ENCODE measurements at regions not wholly inside any gene's neighbourhood (a gene's known extent, or its start where the extent isn't known, plus 50 kb on each side); places are given as distances from the start of the nearest gene placed in this dataset.
"Not testable (repeated sequence)": the region's sequence is repeated elsewhere in the genome, so short reads cannot be mapped to it uniquely, and the experiment has no call there.

DNA sequence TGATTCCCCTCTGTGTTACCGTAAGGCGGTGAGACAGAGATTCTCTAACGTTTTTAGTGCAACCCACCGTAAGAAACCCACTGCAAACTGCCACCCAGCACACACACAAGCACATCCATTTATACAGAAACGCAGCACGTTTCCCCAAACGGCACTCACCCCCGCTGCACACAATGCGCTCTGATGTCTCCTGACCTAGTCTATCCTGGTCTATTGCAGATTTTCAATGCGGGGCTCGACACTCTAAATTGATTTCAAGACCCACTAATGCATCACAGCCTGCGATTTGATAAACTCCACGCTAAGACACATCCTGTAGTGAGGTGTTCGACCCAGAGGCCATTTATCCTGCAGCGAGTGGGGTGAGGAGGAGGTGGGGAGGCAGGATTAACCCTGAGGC, 63.7 kb upstream of the SULF2 start:
- Histone ChIP-seq H3K27me3 (ENCODE audit: insufficient read depth, low read length) (no peaks in the 10 kb centered on the region), H3K4me3 (ENCODE audit: low read length) (no peak overlapping the region), H3K27ac (ENCODE audit: low read depth, low read length) (no peak overlapping the region), H3K36me3 (ENCODE audit: insufficient read depth, low read length) (no peaks in the 10 kb centered on the region), H3K4me1 (ENCODE audit: insufficient read depth, low read length) (no peaks in the 10 kb centered on the region), H3K9ac (ENCODE audit: low read depth, low read length) (no peak overlapping the region), H3K9me3 (ENCODE audit: insufficient read depth, low read depth, low read length) (no peaks in the 10 kb centered on the region)
- WGBS: 95% methylated on average over 15 of the region's 15 CpGs

DNA sequence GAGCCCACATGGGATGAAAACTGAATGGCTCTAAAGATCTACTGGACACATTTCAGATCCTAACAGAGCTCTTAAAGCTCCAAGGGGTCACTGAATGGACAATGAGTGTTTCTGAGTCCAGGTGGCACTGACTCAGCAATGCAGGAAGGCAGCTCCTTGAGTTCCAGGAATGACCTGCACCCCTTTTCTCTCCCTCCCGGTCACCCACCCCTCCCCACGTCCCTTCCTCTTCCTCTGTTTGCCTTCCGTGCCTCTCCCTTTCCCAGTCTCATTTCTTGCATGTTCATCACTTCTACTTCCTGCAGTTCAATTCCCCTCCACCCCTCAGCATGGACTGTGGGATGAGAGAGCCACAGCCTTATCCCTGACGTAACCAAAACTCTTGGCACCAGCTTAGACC, 63.3 kb upstream of the SULF2 start:
- not testable (repeated sequence) for H3K36me3 ChIP-seq (ENCODE audit: insufficient read depth, low read length); H3K4me1 ChIP-seq (ENCODE audit: insufficient read depth, low read length); H3K4me3 ChIP-seq (ENCODE audit: low read length); H3K27ac ChIP-seq (ENCODE audit: low read depth, low read length); H3K27me3 ChIP-seq (ENCODE audit: insufficient read depth, low read length); H3K9me3 ChIP-seq (ENCODE audit: insufficient read depth, low read depth, low read length); H3K9ac ChIP-seq (ENCODE audit: low read depth, low read length)
- WGBS: 93% methylated on average over 4 of the region's 4 CpGs

DNA sequence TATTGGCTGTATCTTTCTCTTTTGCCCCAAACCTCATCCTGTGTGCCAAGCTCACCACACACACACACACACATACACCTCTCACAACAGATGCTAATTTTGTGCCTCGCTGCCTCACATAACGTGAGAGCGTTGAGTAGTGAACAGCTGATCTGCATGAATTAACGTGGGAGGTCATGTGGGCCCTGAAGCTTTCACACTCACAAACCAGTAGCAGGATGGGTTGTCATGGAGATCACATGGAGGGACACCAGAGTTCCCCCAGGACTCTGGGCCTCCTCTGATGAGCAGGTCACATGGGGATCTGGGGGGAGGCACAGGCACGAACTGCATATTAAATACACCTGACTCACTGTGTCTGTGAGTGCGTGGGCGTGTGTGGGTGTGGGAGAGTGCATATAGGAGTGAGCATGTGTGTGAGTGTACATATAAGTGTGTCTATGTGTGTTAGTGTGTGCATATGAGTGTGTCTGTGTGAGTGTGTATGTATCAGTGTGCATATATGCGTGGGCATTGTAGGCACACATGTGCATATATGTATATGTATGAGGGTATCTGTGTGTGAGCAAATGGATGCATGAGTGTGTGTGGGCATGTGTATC, 62.7 kb upstream of the SULF2 start:
- no peaks in the 10 kb centered on the region for H3K4me1 ChIP-seq (ENCODE audit: insufficient read depth, low read length)

DNA sequence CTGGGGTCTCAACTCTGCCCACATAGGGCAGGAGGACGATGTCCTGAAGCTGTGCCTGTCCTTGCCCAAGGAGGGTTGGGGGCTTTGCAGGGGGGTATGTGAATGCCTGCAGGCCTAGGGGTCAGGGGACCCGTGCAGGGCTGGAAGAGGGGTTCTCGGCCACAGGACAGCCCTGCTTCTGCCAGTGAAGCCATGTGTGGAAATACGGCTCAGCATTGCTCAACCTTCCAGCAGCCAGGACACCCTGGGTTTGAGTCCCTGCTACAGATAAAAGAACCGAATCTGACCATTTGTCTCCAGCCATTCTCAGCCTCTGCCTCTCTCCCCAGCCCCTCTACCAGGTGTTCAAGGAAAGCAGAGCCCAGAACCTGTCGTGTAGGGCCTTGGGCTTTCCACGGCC, 61.9 kb upstream of the SULF2 start:
- 87% methylated on average over 7 of the region's 7 CpGs for WGBS
- not testable (repeated sequence) for H3K4me1 ChIP-seq (ENCODE audit: insufficient read depth, low read length)

More for the DNA sequence above, 62.7 kb upstream of the SULF2 start:
- Histone ChIP-seq H3K9me3 (ENCODE audit: insufficient read depth, low read depth, low read length) (no peaks in the 10 kb centered on the region), H3K27ac (ENCODE audit: low read depth, low read length) (no peak overlapping the region), H3K27me3 (ENCODE audit: insufficient read depth, low read length) (no peaks in the 10 kb centered on the region), H3K9ac (ENCODE audit: low read depth, low read length) (no peak overlapping the region), H3K4me3 (ENCODE audit: low read length) (no peak overlapping the region), H3K36me3 (ENCODE audit: insufficient read depth, low read length) (no peaks in the 10 kb centered on the region)
- 87% methylated on average over 8 of the region's 8 CpGs for WGBS

DNA sequence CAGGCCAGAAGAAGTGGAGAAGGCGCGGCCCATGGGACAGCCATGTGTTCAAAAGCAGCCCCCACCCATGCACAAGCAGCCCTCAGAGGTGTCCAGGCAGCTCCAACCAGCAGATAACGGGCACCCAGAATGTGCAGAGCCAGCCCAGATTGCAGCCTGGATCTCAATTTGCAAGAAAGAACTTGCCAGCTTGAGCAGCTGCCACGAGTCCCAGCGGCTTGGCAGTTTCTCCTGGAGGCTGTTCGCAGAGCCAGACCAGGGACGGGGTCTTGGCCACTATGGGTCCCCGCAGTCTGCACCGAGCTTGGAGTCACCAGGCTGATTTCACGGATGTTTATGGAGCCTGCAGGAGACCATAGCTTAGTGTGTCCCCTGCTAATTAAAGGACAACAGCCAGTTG, 61.4 kb upstream of the SULF2 start:
- not testable (repeated sequence) for H3K27me3 ChIP-seq (ENCODE audit: insufficient read depth, low read length); H3K27ac ChIP-seq (ENCODE audit: low read depth, low read length); H3K36me3 ChIP-seq (ENCODE audit: insufficient read depth, low read length); H3K9ac ChIP-seq (ENCODE audit: low read depth, low read length); H3K9me3 ChIP-seq (ENCODE audit: insufficient read depth, low read depth, low read length); H3K4me1 ChIP-seq (ENCODE audit: insufficient read depth, low read length); H3K4me3 ChIP-seq (ENCODE audit: low read length)
- 90% methylated on average over 10 of the region's 10 CpGs for WGBS

More for the DNA sequence above, 61.9 kb upstream of the SULF2 start:
- H3K36me3 ChIP-seq (ENCODE audit: insufficient read depth, low read length); H3K9ac ChIP-seq (ENCODE audit: low read depth, low read length); H3K9me3 ChIP-seq (ENCODE audit: insufficient read depth, low read depth, low read length); H3K4me3 ChIP-seq (ENCODE audit: low read length); H3K27ac ChIP-seq (ENCODE audit: low read depth, low read length); H3K27me3 ChIP-seq (ENCODE audit: insufficient read depth, low read length): not testable (repeated sequence)

DNA sequence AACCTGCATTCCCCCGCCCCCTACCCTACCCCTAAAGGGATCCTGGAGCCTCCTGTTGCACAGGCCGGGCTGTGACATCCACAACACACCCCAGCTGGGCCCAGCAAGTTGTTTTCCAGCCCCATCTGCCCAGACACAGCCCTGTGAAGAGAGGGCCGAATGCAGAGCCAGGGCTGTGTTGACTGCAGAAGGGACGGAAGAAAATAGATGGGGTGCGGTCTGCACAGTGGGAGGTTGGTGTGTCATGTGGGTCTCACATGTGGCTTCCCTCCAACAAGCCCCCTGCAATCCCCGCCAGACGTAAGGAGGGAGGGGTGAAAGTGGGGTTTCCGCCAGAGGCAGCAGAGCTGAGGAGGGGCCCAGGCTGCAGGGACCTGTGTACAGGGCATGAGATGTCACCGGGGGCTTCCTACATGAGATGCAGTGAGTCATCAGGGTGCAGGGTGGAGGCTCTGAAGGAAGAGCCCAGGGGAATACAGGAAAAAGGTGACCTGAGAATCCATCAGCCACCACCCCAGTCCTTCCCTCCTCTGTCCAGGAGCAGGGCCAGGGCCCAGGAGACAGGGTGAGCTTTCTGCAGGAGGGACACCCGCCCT, 60.2 kb upstream of the SULF2 start:
- H3K4me1 ChIP-seq (ENCODE audit: insufficient read depth, low read length); H3K27me3 ChIP-seq (ENCODE audit: insufficient read depth, low read length); H3K36me3 ChIP-seq (ENCODE audit: insufficient read depth, low read length); H3K9ac ChIP-seq (ENCODE audit: low read depth, low read length); H3K4me3 ChIP-seq (ENCODE audit: low read length); H3K27ac ChIP-seq (ENCODE audit: low read depth, low read length); H3K9me3 ChIP-seq (ENCODE audit: insufficient read depth, low read depth, low read length): not testable (repeated sequence)
- 89% methylated on average over 10 of the region's 10 CpGs for WGBS

DNA sequence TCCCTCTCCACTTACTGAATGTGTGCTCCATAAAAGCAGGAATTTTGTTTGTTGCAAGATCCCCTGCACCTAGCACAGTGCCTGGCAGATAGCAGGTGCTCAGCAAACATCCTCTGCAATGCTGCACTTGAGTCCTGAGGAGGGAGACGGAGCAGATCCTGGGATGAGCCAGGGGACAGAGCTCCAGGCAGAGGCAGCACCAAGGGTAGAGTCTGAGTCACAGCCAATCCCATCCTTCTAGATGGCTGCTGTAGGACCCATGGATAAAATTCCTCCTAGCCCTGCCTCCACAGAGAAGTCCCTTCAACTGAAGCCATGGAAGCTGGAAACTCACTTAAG, 59.3 kb upstream of the SULF2 start:
- H3K4me1 ChIP-seq (ENCODE audit: insufficient read depth, low read length); H3K27ac ChIP-seq (ENCODE audit: low read depth, low read length); H3K9me3 ChIP-seq (ENCODE audit: insufficient read depth, low read depth, low read length); H3K36me3 ChIP-seq (ENCODE audit: insufficient read depth, low read length); H3K9ac ChIP-seq (ENCODE audit: low read depth, low read length); H3K4me3 ChIP-seq (ENCODE audit: low read length); H3K27me3 ChIP-seq (ENCODE audit: insufficient read depth, low read length): not testable (repeated sequence)
- WGBS: 70% methylated on average over 1 of the region's 1 CpG

DNA sequence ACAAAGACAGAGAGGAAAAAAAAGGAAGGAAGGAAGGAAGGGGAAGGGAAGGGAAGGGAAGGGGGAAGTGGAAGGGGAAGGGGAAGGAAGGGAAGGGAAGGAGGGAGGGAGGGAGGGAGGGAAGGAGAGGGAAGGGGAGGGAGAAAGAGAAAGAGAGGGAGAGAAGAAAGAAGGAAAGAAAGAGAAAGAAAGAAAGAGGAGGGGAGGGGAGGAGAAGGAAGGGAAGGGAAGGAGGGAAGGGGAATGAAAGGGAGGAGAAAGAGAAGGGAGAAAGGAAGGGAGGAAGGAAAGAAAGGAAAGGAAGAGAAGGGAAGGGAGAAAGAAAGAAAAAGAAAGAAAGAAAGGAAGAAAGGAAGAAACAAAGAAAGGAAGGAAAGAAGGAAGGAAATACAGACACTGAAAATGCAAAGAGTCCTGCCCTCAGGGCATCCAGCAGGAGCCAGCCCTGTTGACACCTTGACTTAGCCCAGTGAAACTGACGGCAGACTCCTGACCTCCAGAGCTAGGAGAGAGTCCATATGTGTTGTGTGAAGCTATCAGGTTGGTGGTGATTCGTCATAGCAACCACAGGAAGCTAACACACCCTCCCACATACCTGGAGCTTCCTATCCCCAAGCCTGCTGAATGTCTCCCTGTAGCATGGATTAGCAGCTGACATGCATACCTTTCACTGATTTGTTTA, 58.7 kb upstream of the SULF2 start:
- no peak overlapping the region for H3K27ac ChIP-seq (ENCODE audit: low read depth, low read length)
- H3K36me3 ChIP-seq (ENCODE audit: insufficient read depth, low read length): no peaks in the 10 kb centered on the region
- no peaks in the 10 kb centered on the region for H3K4me1 ChIP-seq (ENCODE audit: insufficient read depth, low read length)
- no peak overlapping the region for H3K4me3 ChIP-seq (ENCODE audit: low read length)
- no peaks in the 10 kb centered on the region for H3K9me3 ChIP-seq (ENCODE audit: insufficient read depth, low read depth, low read length)
- no peak overlapping the region for H3K9ac ChIP-seq (ENCODE audit: low read depth, low read length)
- WGBS: 31% methylated on average over 1 of the region's 2 CpGs
- no peaks in the 10 kb centered on the region for H3K27me3 ChIP-seq (ENCODE audit: insufficient read depth, low read length)

DNA sequence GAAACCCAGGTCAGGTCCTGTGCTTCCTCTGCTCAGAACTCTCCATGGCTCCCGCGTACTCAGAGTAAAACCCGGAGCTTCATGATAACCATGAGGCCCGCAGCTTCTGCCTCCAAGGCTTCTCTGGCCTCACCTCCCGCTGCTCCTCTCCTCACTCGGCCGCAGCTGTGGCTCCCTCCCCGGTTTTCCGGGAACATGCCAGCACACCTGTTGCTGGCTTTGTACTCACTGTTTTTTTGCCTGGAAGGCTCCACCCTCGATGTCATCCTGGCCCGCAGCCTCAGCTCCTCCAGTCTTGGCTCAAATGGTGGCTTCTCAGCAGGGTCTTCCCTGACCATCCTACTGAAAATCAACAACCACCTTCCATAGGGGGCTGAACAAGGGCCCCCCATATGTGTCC, 57.7 kb upstream of the SULF2 start:
- not testable (repeated sequence) for H3K27me3 ChIP-seq (ENCODE audit: insufficient read depth, low read length); H3K4me3 ChIP-seq (ENCODE audit: low read length); H3K27ac ChIP-seq (ENCODE audit: low read depth, low read length); H3K36me3 ChIP-seq (ENCODE audit: insufficient read depth, low read length); H3K9me3 ChIP-seq (ENCODE audit: insufficient read depth, low read depth, low read length); H3K9ac ChIP-seq (ENCODE audit: low read depth, low read length); H3K4me1 ChIP-seq (ENCODE audit: insufficient read depth, low read length)
- WGBS: 77% methylated on average over 11 of the region's 11 CpGs

DNA sequence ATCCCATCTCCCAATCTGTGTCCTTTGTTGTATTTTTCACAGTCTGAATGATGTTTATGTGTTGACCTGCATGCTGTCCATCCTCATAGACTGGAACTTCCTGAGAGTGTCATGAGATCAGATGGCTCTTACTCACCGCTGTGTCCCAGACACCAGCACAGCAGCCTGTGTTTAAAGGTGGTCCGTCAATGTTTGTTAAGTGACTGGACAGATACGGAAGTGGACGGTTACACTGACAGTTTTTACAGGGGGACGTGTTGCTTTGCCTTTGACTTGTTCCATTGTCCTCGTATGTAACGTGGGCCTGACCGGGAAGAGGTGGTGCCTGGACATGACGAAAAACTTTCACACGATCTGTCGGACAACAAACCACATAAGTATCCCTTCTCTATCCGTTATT, 56.7 kb upstream of the SULF2 start:
- not testable (repeated sequence) for H3K4me1 ChIP-seq (ENCODE audit: insufficient read depth, low read length); H3K27ac ChIP-seq (ENCODE audit: low read depth, low read length); H3K9me3 ChIP-seq (ENCODE audit: insufficient read depth, low read depth, low read length); H3K36me3 ChIP-seq (ENCODE audit: insufficient read depth, low read length); H3K4me3 ChIP-seq (ENCODE audit: low read length); H3K27me3 ChIP-seq (ENCODE audit: insufficient read depth, low read length); H3K9ac ChIP-seq (ENCODE audit: low read depth, low read length)
- WGBS: 96% methylated on average over 12 of the region's 12 CpGs

DNA sequence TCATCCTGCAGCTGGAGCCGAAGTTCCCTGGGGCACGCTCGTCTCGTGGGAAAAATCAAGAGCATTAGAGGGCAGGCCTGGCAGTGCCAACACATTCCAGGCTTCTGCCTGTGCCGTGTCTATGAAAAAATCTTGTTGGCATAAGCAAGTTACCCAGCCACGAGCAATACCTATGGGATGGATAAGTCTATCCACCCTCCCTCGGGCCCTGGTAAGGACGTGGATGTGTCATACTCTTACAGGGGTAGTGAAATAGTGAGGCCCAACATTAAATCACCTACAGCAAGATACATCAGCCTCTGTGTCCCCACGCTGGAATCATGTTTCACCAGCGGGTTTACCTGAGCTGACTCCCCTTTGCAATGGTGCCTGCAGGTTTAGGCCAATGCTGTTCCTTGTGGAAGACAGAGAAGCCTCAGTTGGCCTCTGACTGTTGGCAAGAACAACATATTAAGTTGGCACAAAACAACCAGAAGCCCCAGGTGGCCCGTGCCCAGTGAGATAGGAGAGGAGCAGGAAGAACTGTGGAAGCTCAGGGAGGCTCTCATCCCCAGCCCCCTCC, 51.1 kb upstream of the SULF2 start:
- 95% methylated on average over 4 of the region's 11 CpGs for WGBS
- not testable (repeated sequence) for H3K4me1 ChIP-seq (ENCODE audit: insufficient read depth, low read length); H3K9me3 ChIP-seq (ENCODE audit: insufficient read depth, low read depth, low read length); H3K36me3 ChIP-seq (ENCODE audit: insufficient read depth, low read length); H3K9ac ChIP-seq (ENCODE audit: low read depth, low read length); H3K27ac ChIP-seq (ENCODE audit: low read depth, low read length); H3K27me3 ChIP-seq (ENCODE audit: insufficient read depth, low read length); H3K4me3 ChIP-seq (ENCODE audit: low read length)
